GF-D8 (cell line): ENCODE measurements at regions not wholly inside any gene's neighbourhood (a gene's known extent, or its start where the extent isn't known, plus 50 kb on each side); places are given as distances from the start of the nearest gene placed in this dataset.

Experiments
- DNase-seq: peaks from one replicate; lab custom pipeline; 2025; lab: John Stamatoyannopoulos, UW

DNA sequence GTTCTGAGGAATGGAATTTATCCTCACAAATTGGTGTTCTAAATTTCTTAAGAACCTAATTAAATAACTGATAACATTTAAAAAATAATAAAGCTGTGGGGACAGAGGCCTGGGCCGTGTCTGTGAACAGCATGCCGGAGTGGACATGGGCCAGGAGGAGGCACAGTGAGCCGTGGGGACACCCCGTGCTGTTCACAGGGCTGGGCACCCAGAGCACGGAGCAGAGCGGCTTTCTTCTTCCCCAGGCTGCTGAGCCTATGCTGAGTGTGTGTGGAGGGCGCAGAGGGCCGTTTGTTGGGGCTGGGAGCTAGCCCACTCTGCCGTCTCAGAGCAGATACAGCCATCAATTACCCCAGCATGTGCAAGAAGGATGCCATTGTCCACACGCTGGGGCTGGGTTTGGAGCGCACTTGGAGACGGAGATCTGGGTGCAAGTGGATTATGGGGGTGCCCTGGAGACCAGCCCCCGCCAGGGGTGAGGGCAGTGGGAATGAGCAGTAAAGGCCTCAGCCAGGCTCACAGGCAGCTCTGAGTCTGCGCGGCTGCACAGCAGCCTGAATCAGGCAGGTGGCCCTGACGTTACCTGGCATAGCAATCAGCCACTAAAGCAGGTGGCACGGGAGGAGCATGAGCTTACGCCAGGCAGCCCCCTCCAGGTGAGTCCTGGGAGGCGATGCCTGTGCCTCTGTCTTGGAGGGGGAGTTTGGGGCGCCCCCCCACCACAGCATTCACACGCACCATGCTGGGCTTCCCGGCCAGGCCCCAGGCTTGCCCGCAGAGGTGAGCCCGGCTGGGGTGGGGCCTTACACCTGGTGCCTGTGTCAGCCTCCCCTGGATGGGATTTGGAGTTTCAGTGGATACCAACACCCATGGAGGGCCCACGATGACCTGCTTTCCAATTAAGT lies 52.1 kb upstream of the SLC66A3 start:
- no peak for DNase-seq

DNA sequence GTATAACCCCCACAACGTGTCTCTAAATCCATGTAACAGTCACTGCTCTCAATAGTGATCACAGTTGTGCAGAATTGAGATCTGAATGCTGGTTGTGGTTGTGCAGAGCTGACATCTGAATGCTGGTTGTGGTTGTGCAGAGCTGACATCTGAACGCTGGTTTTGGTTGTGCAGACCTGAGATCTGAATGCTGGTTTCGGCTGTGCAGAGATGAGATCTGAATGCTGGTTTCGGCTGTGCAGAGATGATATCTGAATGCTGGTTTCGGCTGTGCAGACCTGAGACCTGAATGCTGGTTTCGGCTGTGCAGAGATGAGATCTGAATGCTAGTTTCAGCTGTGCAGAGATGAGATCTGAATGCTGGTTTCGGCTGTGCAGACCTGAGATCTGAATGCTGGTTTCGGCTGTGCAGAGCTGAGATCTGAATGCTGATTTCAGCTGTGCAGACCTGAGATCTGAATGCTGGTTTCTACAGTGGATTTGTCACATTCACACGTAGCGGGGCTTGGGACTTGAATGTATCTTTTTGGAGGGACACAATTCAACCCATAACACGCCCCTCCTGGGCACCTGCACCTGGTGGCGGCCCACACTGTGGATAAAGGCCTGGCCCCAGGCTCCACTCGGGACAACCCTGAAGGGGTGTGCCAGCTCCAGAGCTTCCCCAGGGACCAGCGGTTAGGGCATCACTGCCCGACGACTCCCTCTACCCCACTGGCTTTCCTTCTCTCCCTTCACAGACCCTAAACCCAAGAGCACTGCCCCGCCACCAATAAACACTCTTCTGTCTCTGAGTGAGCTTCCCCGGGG lies 51.1 kb upstream of the SLC66A3 start:
- no peak for DNase-seq

DNA sequence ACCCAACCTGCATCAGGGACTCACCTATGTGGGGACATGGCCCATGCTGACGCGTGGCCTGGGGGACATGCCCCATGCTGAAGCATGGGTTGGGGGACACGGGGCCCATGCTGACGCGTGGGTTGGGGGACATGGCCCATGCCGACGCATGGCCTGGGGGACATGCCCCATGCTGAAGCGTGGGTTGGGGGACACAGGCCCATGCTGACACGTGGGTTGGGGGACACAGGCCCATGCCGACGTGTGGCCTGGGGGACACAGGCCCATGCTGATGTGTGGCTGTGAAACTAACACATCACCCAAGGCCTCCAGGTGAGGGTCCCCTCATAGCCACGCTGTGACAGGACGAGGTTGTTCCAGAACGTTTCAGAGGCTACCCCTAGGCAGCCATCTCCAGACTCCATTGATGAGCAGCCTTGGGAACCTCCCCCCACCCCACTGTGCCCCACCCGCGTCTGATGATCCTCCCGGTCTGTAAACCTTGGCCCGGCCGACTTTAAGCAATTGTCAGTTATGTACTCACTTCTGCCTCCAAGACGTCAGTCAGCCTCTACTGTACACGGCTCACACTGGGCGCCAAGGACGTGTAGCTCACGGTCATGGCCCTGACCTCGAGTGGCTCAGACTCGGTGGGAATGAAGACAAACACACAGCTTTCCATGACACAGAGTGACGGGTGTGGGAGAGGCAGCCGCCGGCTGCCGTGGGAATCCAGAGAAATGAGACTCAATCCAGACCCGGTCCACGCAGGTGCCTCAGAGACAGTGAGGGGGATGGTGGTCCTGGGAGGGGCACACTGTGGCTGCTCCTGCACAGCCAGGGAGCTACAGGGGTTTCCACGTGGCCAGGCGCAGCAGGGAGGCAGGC lies 50.2 kb upstream of the SLC66A3 start:
- no peak for DNase-seq
